ENCODE measurements at regions not wholly inside any gene's neighbourhood (a gene's known extent, or its start where the extent isn't known, plus 50 kb on each side); places are given as distances from the start of the nearest gene placed in this dataset.

- FAIRE-seq = no peak
- POLR2A ChIA-PET = no interaction called here
Observed at GRCh38 chr18:78073275-78073674, 823.6 kb downstream of the GALR1 start.

DNA sequence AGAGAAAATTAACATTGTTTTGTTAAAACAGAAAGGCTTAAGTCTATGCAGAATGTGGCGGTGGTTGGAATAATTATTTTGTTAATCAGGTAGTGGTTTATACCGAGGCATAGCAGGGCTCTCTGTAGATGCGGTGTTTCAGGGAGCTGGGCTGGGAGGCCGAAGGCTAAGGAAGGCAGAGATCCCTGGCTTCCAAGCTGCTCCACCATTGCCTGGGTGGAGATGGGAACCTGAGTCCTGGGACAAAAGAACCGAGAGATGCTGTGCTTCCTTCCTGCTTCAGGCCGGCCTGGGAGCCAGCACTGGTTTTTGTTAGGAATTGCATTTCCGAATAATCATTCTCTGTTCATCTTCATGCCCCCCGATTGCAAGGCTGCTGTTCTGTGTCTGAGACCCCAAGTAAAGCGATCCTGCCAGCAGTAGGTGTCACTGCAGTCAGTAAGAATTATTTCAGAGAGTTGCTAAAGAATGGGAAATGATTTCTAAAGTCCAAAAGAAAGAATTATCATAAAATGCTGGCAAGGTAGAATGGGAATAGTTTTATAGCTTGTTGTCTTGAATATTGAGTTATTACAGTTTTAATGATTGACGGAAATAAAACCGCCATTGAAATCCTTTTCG is 824.9 kb downstream of the GALR1 start:
- WGBS (ENCODE audit: low lambda C conversion rate) = 10% methylated on average over 11 of the region's 12 CpGs
- Histone ChIP-seq H3K27me3 (ENCODE audit: control insufficient read depth in 1 of 2, insufficient read depth in 2 of 2, low read length in 2 of 2) (peaks cover 0 to 18% of the 10 kb centered on the region in 2 experiments; a peak in 3 of 5 replicates), H2AFZ (ENCODE audit: low read length) (no peak overlapping the region), H3K4me3 (replicated peaks in 1 of 3; ENCODE audit: insufficient read depth in 1 of 3, low read depth in 2 of 3, low read length in 3 of 3) (no peak overlapping the region), H3K9me3 (ENCODE audit: low read length) (no peaks in the 10 kb centered on the region), H3K4me1 (ENCODE audit: insufficient read depth, low read length) (no peaks in the 10 kb centered on the region), H3K79me2 (ENCODE audit: insufficient read depth, low read length) (no peaks in the 10 kb centered on the region), H3K36me3 (replicated peaks in 1 of 2; ENCODE audit: control insufficient read depth in 1 of 2, insufficient read depth in 2 of 2, low read length in 2 of 2) (no peaks in the 10 kb centered on the region), H4K20me1 (ENCODE audit: insufficient read depth, low read length) (no peaks in the 10 kb centered on the region), H3K4me2 (ENCODE audit: low read depth, low read length) (no peak overlapping the region), H3K9ac (ENCODE audit: insufficient read depth, low read depth, low read length) (no peak overlapping the region), H3K27ac (ENCODE audit: extremely low read length, insufficient read depth, low read length) (no peak overlapping the region)
- ATAC-seq (no peak), FAIRE-seq (no peak), DNase-seq (ENCODE audit: low spot score) (no peak)
- no TSS peak for BruUV-seq (replicated peaks)
- CTCF ChIA-PET (ENCODE audit: low intra/inter-chr PET ratio, low total read pairs) = no interaction called here
- intact Hi-C loops (cut with micrococcal nuclease; ENCODE audit: unreplicated experiment) (no loop called here), in situ Hi-C loops (cut with HindIII; ENCODE audit: extremely low pct_ligation_motif_present, low pct_unique_long_range_greater_than_20kb) (no loop called here)
- POLR2A ChIA-PET = no interaction called here
- no peak for TF ChIP-seq POLR2G (IDR thresholded peaks at IDR 0.05; ENCODE audit: low read depth, low read length)
- TF ChIP-seq, protein P1, sequence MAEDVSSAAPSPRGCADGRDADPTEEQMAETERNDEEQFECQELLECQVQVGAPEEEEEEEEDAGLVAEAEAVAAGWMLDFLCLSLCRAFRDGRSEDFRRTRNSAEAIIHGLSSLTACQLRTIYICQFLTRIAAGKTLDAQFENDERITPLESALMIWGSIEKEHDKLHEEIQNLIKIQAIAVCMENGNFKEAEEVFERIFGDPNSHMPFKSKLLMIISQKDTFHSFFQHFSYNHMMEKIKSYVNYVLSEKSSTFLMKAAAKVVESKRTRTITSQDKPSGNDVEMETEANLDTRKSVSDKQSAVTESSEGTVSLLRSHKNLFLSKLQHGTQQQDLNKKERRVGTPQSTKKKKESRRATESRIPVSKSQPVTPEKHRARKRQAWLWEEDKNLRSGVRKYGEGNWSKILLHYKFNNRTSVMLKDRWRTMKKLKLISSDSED (CRISPR knock-in tag; IDR thresholded peaks at IDR 0.05) = no peak
- TF ChIP-seq ATAD3A (CRISPR knock-in tag; IDR thresholded peaks at IDR 0.05) = no peak
- no peak for TF ChIP-seq ARNTL (CRISPR knock-in tag; IDR thresholded peaks at IDR 0.05)
- no peak for TF ChIP-seq ZNF570 (CRISPR knock-in tag; IDR thresholded peaks at IDR 0.05; ENCODE audit: borderline replicate concordance)
- TF ChIP-seq RBM22 (optimal IDR thresholded peaks at IDR 0.05; ENCODE audit: low read length) = no peak
- TF ChIP-seq SMAD9 (CRISPR knock-in tag; IDR thresholded peaks at IDR 0.05) = no peak
- no peak for TF ChIP-seq ZNF180 (CRISPR knock-in tag; IDR thresholded peaks at IDR 0.05; ENCODE audit: borderline replicate concordance, low read depth)
- TF ChIP-seq ZBTB44 (CRISPR knock-in tag; IDR thresholded peaks at IDR 0.05) = no peak

More at GRCh38 chr18:78073275-78073674, 823.6 kb downstream of the GALR1 start:
- no peak overlapping the region for H3K4me2 ChIP-seq (ENCODE audit: low read depth, low read length)
- 13% methylated on average over 5 of the region's 5 CpGs for WGBS (ENCODE audit: low lambda C conversion rate)
- no peak overlapping the region for H3K27ac ChIP-seq (ENCODE audit: extremely low read length, insufficient read depth, low read length)
- H3K79me2 ChIP-seq (ENCODE audit: insufficient read depth, low read length) = no peaks in the 10 kb centered on the region
- no peaks in the 10 kb centered on the region for H4K20me1 ChIP-seq (ENCODE audit: insufficient read depth, low read length)
- no peak overlapping the region for H3K9ac ChIP-seq (ENCODE audit: insufficient read depth, low read depth, low read length)
- in situ Hi-C loops (cut with HindIII; ENCODE audit: extremely low pct_ligation_motif_present, low pct_unique_long_range_greater_than_20kb) (no loop called here), intact Hi-C loops (cut with micrococcal nuclease; ENCODE audit: unreplicated experiment) (no loop called here)
- H2AFZ ChIP-seq (ENCODE audit: low read length) = no peak overlapping the region
- no peak for ATAC-seq
- H3K36me3 ChIP-seq (replicated peaks in 1 of 2; ENCODE audit: control insufficient read depth in 1 of 2, insufficient read depth in 2 of 2, low read length in 2 of 2) = no peaks in the 10 kb centered on the region
- no peak for TF ChIP-seq ZNF616 (CRISPR knock-in tag; IDR thresholded peaks at IDR 0.05; ENCODE audit: low read depth)
- TF ChIP-seq IKZF4 (CRISPR knock-in tag; IDR thresholded peaks at IDR 0.05; ENCODE audit: borderline replicate concordance, low read depth, not compliant biosample characterization) = no peak
- no peak for TF ChIP-seq ZFP37 (CRISPR knock-in tag; IDR thresholded peaks at IDR 0.05; ENCODE audit: borderline replicate concordance)
- TF ChIP-seq PCBP2 (optimal IDR thresholded peaks at IDR 0.05; ENCODE audit: low read depth, low read length, poor library complexity, severe bottlenecking) = no peak
- no peak for TF ChIP-seq HMGXB4 (CRISPR knock-in tag; IDR thresholded peaks at IDR 0.05; ENCODE audit: borderline replicate concordance in 1 of 2, low read depth in 1 of 2)
- no peak for TF ChIP-seq ZNF101 (CRISPR knock-in tag; IDR thresholded peaks at IDR 0.05; ENCODE audit: borderline replicate concordance, low read depth)
- H3K9me3 ChIP-seq (ENCODE audit: low read length) = no peaks in the 10 kb centered on the region
- CTCF ChIA-PET (ENCODE audit: low intra/inter-chr PET ratio, low total read pairs) = no interaction called here
- H3K4me1 ChIP-seq (ENCODE audit: insufficient read depth, low read length) = no peaks in the 10 kb centered on the region
- no TSS peak for BruUV-seq (replicated peaks)
- no peak overlapping the region for H3K4me3 ChIP-seq (replicated peaks in 1 of 3; ENCODE audit: insufficient read depth in 1 of 3, low read depth in 2 of 3, low read length in 3 of 3)
- DNase-seq (ENCODE audit: low spot score) = no peak
- H3K27me3 ChIP-seq (ENCODE audit: control insufficient read depth in 1 of 2, insufficient read depth in 2 of 2, low read length in 2 of 2) = peaks cover 0 to 14% of the 10 kb centered on the region in 2 experiments; a peak in 3 of 5 replicates

All from HepG2 (cell line).